ENCODE measurements at regions not wholly inside any gene's neighbourhood (a gene's known extent, or its start where the extent isn't known, plus 50 kb on each side); places are given as distances from the start of the nearest gene placed in this dataset.
"Not testable (repeated sequence)": the region's sequence is repeated elsewhere in the genome, so short reads cannot be mapped to it uniquely, and the experiment has no call there.

DNA sequence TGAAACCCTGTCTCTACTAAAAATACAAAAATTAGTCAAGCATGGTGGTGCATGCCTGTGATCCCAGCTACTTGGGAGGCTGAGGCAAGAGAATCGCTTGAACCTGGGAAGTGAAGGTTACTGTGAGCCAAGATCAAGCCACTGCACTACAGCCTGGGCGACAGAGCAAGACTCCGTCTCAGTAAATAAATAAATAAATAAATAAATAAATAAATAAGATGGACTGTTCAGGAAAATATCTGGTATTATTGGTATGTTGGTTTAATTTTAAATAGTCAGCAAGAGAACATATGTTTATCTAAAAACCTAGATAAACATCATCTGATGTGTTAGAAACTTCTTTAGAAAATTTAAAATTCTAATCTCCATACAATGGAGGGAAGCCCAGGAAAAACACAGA is 431.6 kb upstream of the AKR1E2 start:
- POLR2A ChIA-PET, result not testable (repeated sequence)
- TF ChIP-seq, protein P1, sequence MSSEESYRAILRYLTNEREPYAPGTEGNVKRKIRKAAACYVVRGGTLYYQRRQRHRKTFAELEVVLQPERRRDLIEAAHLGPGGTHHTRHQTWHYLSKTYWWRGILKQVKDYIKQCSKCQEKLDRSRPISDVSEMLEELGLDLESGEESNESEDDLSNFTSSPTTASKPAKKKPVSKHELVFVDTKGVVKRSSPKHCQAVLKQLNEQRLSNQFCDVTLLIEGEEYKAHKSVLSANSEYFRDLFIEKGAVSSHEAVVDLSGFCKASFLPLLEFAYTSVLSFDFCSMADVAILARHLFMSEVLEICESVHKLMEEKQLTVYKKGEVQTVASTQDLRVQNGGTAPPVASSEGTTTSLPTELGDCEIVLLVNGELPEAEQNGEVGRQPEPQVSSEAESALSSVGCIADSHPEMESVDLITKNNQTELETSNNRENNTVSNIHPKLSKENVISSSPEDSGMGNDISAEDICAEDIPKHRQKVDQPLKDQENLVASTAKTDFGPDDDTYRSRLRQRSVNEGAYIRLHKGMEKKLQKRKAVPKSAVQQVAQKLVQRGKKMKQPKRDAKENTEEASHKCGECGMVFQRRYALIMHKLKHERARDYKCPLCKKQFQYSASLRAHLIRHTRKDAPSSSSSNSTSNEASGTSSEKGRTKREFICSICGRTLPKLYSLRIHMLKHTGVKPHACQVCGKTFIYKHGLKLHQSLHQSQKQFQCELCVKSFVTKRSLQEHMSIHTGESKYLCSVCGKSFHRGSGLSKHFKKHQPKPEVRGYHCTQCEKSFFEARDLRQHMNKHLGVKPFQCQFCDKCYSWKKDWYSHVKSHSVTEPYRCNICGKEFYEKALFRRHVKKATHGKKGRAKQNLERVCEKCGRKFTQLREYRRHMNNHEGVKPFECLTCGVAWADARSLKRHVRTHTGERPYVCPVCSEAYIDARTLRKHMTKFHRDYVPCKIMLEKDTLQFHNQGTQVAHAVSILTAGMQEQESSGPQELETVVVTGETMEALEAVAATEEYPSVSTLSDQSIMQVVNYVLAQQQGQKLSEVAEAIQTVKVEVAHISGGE (tag by site-specific recombination; conservative IDR thresholded peaks at IDR 0.05; ENCODE audit: low read depth), result peak; percentile 37; the same call in 1 of the 2 replicates
- TF ChIP-seq ZNF140 (tag by site-specific recombination; IDR thresholded peaks at IDR 0.05), result peak; percentile 26; the same call in 1 of the 2 replicates
- TF ChIP-seq, protein P2, sequence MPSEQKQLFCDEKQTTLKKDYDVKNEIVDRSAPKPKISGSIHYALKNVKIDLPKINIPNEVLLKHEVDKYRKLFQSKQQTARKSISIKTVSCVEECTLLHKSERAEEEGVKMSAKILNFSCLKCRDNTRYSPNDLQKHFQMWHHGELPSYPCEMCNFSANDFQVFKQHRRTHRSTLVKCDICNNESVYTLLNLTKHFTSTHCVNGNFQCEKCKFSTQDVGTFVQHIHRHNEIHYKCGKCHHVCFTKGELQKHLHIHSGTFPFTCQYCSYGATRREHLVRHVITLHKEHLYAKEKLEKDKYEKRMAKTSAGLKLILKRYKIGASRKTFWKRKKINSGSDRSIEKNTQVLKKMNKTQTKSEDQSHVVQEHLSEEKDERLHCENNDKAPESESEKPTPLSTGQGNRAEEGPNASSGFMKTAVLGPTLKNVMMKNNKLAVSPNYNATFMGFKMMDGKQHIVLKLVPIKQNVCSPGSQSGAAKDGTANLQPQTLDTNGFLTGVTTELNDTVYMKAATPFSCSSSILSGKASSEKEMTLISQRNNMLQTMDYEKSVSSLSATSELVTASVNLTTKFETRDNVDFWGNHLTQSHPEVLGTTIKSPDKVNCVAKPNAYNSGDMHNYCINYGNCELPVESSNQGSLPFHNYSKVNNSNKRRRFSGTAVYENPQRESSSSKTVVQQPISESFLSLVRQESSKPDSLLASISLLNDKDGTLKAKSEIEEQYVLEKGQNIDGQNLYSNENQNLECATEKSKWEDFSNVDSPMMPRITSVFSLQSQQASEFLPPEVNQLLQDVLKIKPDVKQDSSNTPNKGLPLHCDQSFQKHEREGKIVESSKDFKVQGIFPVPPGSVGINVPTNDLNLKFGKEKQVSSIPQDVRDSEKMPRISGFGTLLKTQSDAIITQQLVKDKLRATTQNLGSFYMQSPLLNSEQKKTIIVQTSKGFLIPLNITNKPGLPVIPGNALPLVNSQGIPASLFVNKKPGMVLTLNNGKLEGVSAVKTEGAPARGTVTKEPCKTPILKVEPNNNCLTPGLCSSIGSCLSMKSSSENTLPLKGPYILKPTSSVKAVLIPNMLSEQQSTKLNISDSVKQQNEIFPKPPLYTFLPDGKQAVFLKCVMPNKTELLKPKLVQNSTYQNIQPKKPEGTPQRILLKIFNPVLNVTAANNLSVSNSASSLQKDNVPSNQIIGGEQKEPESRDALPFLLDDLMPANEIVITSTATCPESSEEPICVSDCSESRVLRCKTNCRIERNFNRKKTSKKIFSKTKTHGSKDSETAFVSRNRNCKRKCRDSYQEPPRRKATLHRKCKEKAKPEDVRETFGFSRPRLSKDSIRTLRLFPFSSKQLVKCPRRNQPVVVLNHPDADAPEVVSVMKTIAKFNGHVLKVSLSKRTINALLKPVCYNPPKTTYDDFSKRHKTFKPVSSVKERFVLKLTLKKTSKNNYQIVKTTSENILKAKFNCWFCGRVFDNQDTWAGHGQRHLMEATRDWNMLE (tag by site-specific recombination; conservative IDR thresholded peaks at IDR 0.05; ENCODE audit: low read depth), result peak; percentile 50; the same call in 1 of the 2 replicates
- peak; percentile 48 for TF ChIP-seq ZNF426 (tag by site-specific recombination; IDR thresholded peaks at IDR 0.05)
- 0 out of 2 replicates have a peak, but pooled peaks have one; percentile 21 for TF ChIP-seq ZNF266 (tag by site-specific recombination; IDR thresholded peaks at IDR 0.05; ENCODE audit: low read depth)
- TF ChIP-seq ZNF555 (tag by site-specific recombination; conservative IDR thresholded peaks at IDR 0.05), result peak; percentile 41
- TF ChIP-seq ZNF623 (tag by site-specific recombination; IDR thresholded peaks at IDR 0.05), result 0 out of 2 replicates have a peak, but pooled peaks have one; percentile 24
- TF ChIP-seq ZBTB8A (tag by site-specific recombination; IDR thresholded peaks at IDR 0.05), result 0 out of 2 replicates have a peak, but pooled peaks have one; percentile 33

DNA sequence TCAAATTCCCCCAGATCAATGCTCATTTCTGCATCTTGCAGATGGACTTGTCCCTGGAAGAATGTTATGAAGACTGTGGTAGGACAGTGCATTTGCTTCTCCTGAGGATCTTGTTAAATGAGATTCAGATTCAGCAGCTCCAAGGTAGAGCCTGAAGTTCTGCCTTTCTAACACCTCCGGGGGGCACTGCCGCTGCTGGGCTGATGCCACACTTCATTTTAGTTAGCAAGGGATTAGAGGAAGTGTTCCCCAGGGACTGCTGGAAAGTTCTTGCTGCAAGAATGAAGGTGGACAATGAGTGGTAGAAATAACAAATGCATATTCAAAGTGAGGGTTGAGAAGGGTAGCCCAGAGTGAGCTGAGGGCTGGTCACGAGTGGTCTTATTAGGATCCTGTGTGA is 434.3 kb upstream of the AKR1E2 start:
- H3K4me1 ChIP-seq (ENCODE audit: control insufficient read depth, insufficient read depth, low read length), result no peaks in the 10 kb centered on the region
- TF ChIP-seq, protein P3, sequence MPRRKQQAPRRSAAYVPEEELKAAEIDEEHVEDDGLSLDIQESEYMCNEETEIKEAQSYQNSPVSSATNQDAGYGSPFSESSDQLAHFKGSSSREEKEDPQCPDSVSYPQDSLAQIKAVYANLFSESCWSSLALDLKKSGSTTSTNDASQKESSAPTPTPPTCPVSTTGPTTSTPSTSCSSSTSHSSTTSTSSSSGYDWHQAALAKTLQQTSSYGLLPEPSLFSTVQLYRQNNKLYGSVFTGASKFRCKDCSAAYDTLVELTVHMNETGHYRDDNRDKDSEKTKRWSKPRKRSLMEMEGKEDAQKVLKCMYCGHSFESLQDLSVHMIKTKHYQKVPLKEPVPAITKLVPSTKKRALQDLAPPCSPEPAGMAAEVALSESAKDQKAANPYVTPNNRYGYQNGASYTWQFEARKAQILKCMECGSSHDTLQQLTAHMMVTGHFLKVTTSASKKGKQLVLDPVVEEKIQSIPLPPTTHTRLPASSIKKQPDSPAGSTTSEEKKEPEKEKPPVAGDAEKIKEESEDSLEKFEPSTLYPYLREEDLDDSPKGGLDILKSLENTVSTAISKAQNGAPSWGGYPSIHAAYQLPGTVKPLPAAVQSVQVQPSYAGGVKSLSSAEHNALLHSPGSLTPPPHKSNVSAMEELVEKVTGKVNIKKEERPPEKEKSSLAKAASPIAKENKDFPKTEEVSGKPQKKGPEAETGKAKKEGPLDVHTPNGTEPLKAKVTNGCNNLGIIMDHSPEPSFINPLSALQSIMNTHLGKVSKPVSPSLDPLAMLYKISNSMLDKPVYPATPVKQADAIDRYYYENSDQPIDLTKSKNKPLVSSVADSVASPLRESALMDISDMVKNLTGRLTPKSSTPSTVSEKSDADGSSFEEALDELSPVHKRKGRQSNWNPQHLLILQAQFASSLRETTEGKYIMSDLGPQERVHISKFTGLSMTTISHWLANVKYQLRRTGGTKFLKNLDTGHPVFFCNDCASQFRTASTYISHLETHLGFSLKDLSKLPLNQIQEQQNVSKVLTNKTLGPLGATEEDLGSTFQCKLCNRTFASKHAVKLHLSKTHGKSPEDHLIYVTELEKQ (tag by site-specific recombination; IDR thresholded peaks at IDR 0.05; ENCODE audit: borderline replicate concordance), result no peak
- TF ChIP-seq ZFHX2 (tag by site-specific recombination; conservative IDR thresholded peaks at IDR 0.05) (no peak), ZNF157 (tag by site-specific recombination; IDR thresholded peaks at IDR 0.05) (no peak), ZSCAN23 (tag by site-specific recombination; IDR thresholded peaks at IDR 0.05) (no peak), ZFP69B (tag by site-specific recombination; IDR thresholded peaks at IDR 0.05) (no peak), ZNF211 (tag by site-specific recombination; IDR thresholded peaks at IDR 0.05; ENCODE audit: low read depth) (no peak), ZNF654 (tag by site-specific recombination; IDR thresholded peaks at IDR 0.05; ENCODE audit: low read depth) (no peak), GLI2 (tag by site-specific recombination; IDR thresholded peaks at IDR 0.05; ENCODE audit: borderline replicate concordance, low read depth) (no peak), ZNF626 (tag by site-specific recombination; IDR thresholded peaks at IDR 0.05) (no peak), ZNF48 (tag by site-specific recombination; IDR thresholded peaks at IDR 0.05) (no peak)
- TF ChIP-seq, protein P4, sequence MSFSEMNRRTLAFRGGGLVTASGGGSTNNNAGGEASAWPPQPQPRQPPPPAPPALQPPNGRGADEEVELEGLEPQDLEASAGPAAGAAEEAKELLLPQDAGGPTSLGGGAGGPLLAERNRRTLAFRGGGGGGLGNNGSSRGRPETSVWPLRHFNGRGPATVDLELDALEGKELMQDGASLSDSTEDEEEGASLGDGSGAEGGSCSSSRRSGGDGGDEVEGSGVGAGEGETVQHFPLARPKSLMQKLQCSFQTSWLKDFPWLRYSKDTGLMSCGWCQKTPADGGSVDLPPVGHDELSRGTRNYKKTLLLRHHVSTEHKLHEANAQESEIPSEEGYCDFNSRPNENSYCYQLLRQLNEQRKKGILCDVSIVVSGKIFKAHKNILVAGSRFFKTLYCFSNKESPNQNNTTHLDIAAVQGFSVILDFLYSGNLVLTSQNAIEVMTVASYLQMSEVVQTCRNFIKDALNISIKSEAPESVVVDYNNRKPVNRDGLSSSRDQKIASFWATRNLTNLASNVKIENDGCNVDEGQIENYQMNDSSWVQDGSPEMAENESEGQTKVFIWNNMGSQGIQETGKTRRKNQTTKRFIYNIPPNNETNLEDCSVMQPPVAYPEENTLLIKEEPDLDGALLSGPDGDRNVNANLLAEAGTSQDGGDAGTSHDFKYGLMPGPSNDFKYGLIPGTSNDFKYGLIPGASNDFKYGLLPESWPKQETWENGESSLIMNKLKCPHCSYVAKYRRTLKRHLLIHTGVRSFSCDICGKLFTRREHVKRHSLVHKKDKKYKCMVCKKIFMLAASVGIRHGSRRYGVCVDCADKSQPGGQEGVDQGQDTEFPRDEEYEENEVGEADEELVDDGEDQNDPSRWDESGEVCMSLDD (tag by site-specific recombination; IDR thresholded peaks at IDR 0.05), result no peak

More for the DNA sequence above, 431.6 kb upstream of the AKR1E2 start:
- H3K9me3 ChIP-seq (ENCODE audit: control insufficient read depth, insufficient read depth, low read depth, low read length); H3K27ac ChIP-seq (ENCODE audit: extremely low read depth, low read depth, low read length); H3K4me1 ChIP-seq (ENCODE audit: control insufficient read depth, insufficient read depth, low read length); H3K4me3 ChIP-seq (ENCODE audit: low read depth, low read length); H3K36me3 ChIP-seq (ENCODE audit: control insufficient read depth in 2 of 2, insufficient read depth in 1 of 2, low read length in 2 of 2): not testable (repeated sequence)
- CTCF ChIA-PET, result interaction anchor here (0.6 kb wide), 1 partner anchor 283 kb away, joined by 3 read pairs; no protein-coding TSS in a partner anchor

More for the DNA sequence above, 434.3 kb upstream of the AKR1E2 start:
- Histone ChIP-seq H3K27ac (ENCODE audit: extremely low read depth, low read depth, low read length) (no peak overlapping the region), H3K4me3 (ENCODE audit: low read depth, low read length) (no peak overlapping the region), H3K36me3 (ENCODE audit: control insufficient read depth in 2 of 2, insufficient read depth in 1 of 2, low read length in 2 of 2) (no peaks in the 10 kb centered on the region), H3K9me3 (ENCODE audit: control insufficient read depth, insufficient read depth, low read depth, low read length) (no peaks in the 10 kb centered on the region)
- ChIA-PET CTCF (interaction anchor here (0.6 to 1.4 kb wide), 3 partner anchors 263 to 930 kb away, joined by 3 to 7 read pairs (median 5); no protein-coding TSS in a partner anchor), POLR2A (no interaction called here)
